SK-N-MC (cell line): ENCODE measurements at regions not wholly inside any gene's neighbourhood (a gene's known extent, or its start where the extent isn't known, plus 50 kb on each side); places are given as distances from the start of the nearest gene placed in this dataset.

ENCODE experiments used
- EZH2 ChIP-seq: fragments of 200-600 bp; sonication (generic); IDR thresholded peaks from one replicate; pipeline ENCODE4 v1.6.1; 2017; ENCODE audit warnings: antibody characterized with exemption
- FOXP2 ChIP-seq: optimal IDR thresholded peaks from 2 replicates; pipeline ENCODE3; 2011; ENCODE audit warnings: mild to moderate bottlenecking, moderate library complexity; ENCODE audit not compliant: insufficient read depth; ENCODE audit errors: extremely low read length, control extremely low read depth
- POLR2AphosphoS5 ChIP-seq: IDR thresholded peaks from 2 replicates; pipeline ENCODE4 v1.6.1; 2012; ENCODE audit warnings: mild to moderate bottlenecking, low read depth, low read length, borderline replicate concordance

DNA sequence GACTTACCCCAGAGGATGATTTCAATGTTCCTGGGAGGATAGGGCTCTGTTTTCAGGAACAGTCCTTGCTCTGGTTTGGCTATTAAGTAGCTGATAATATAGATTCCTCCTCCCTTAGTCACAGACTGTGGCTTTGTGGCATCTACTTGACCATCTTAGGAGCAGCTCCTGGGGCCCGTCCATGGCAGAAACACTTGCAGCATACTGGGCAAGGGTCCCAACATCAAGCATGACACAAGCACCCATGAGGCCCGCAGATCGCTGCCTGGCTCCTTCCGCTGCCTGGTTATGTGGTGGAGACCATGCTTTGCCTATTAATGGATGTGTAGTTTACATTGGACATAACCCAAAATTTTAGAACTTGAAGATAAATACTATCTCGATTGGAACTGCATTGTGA, 170.1 kb downstream of the ICE1 start:
- TF ChIP-seq EZH2 (no peak), POLR2AphosphoS5 (no peak), FOXP2 (no peak)
